Heart right ventricle (tissue), 16 donors: ENCODE measurements at regions not wholly inside any gene's neighbourhood (a gene's known extent, or its start where the extent isn't known, plus 50 kb on each side); places are given as distances from the start of the nearest gene placed in this dataset.

ENCODE experiments used
- ATAC-seq, 8 donors: fragments of 200-7000 bp; cut with Tn5 transposase; one replicate each; pipeline ENCODE4 v1.9.1; 2020; ENCODE audit warnings: mild to moderate bottlenecking in 8 of 8, moderate library complexity in 8 of 8, moderate number of reproducible peaks in 1 of 8
- DNase-seq, 2 donors: peaks; one replicate each; pipeline ENCODE4 v3.0.0-alpha.2; 2020
- H3K27ac ChIP-seq, 10 donors: fragments of 200-600 bp; sonication (generic) in 2 of 10; one replicate each; pipeline versions ENCODE4 v1.5.0 to v1.8.0; 2020 to 2022; ENCODE audit warnings: mild to moderate bottlenecking in 3 of 10
- H3K27me3 ChIP-seq, 7 donors: fragments of 200-600 bp; one replicate each; pipeline ENCODE4 v1.8.0; 2021 to 2022; ENCODE audit warnings: mild to moderate bottlenecking in 2 of 7
- H3K36me3 ChIP-seq, 9 donors: fragments of 200-600 bp; sonication (generic) in 1 of 9; one replicate each; pipeline versions ENCODE4 v1.5.0 to v1.8.0; 2020 to 2022; ENCODE audit warnings: mild to moderate bottlenecking in 2 of 9
- H3K4me1 ChIP-seq, 9 donors: fragments of 200-600 bp; sonication (generic) in 1 of 9; one replicate each; pipeline versions ENCODE4 v1.5.0 to v1.8.0; 2020 to 2022; ENCODE audit warnings: mild to moderate bottlenecking in 4 of 9
- H3K4me3 ChIP-seq, 10 donors: fragments of 200-600 bp; sonication (generic) in 2 of 10; one replicate each; pipeline versions ENCODE4 v1.5.0 to v1.8.0; 2020 to 2022; ENCODE audit warnings: mild to moderate bottlenecking in 7 of 10, moderate library complexity in 2 of 10
- H3K9me3 ChIP-seq, 11 donors: fragments of 200-600 bp in 10 of 11; sonication (generic) in 2 of 11; one replicate each; pipeline versions ENCODE4 v1.5.0 to v1.8.0; 2013 to 2022; ENCODE audit warnings: mild to moderate bottlenecking in 2 of 11, control low read depth in 1 of 11, moderate library complexity in 1 of 11
- CTCF ChIP-seq, 9 donors: fragments of 200-600 bp; sonication (generic) in 2 of 9; IDR thresholded peaks; one replicate each; pipeline versions ENCODE4 v1.5.0 to v1.8.0; 2021 to 2022; ENCODE audit warnings: antibody characterized with exemption in 9 of 9, mild to moderate bottlenecking in 5 of 9, moderate library complexity in 1 of 9
- WGBS, 2 donors: extraction: QIAGEN DNeasy Blood & Tissue Kit; methylation state at CpG; one replicate each; pipeline ENCODE4 v1.1.7; 2013; ENCODE audit warnings: inconsistent platforms in 1 of 2; 5-methylcytosine and 5-hydroxymethylcytosine counted together
- intact Hi-C, 10 donors: fragments of 100-400 bp; cut with DNase I; formaldehyde crosslinking; loops; one replicate each; pipeline versions ENCODE4 v1.11.1 to v1.14.2; 2022
- donor health status: Arrhythmogenic right ventricular cardiomyopathy.
- donor health status: ischemic (EF 13 %, LVEDD 7.1; RV severe dilation, severe dysfunction).
- donor health status: healthy with polysubstance abuse.
- donor health status: DM: no; HTN: yes; CAD: no.
- donor health status: DM: no; HTN: no; CAD: no.
- donor health status: ischemic (EF 25% LVEDD 6.9; RV normal size, moderate dysfunction).
- donor health status: ischemic (EF 25% LVEDD 5.7; RV mildly dilated, moderate dysfunction).
- donor health status: healthy.
- donor health status: DM: yes; HTN: yes; CAD: no.
- donor health status: Ischemic cardiomyopathy.
- donor health status: ischemic (EF 35%, LVEDD 5.7; RV mildly dilated, moderate dysfunction).
- donor health status: nonischemic (EF 11% LVEDD 7.7; RV severe dilation, severe dysfunction).
- donor health status: DM: yes; HTN: yes; CAD: no.
- donor health status: PGD.
- donor health status: ischemic (EF 29% LVEDD 5.4; RV normal size, mild dysfunction).
- donor health status: nonischemic (EF 23%, LVEDD 6.1; RV moderate dilation, normal function).

GRCh38 chr22:49721211-49721763 lies 106.4 kb downstream of the BRD1 start:
- Histone ChIP-seq H3K27ac (no peak overlapping the region), H3K4me3 (no peak overlapping the region), H3K4me1 (peaks cover 0 to 14% (median 5%) of the 10 kb centered on the region in 9 donors), H3K9me3 (no peaks in the 10 kb centered on the region), H3K27me3 (peaks cover 1 to 41% (median 31%) of the 10 kb centered on the region in 7 donors), H3K36me3 (no peaks in the 10 kb centered on the region)
- intact Hi-C loops = loop anchor here in 3 of 10 donors (5.0 to 10.0 kb wide), 3 partner anchors 64 to 676 kb away; no protein-coding TSS in a partner anchor
- no peak for TF ChIP-seq CTCF (IDR thresholded peaks at IDR 0.05)
- 85 to 87% methylated on average over 15 of the region's 15 CpGs for WGBS, 2 donors
- ATAC-seq = no peak
- no peak for DNase-seq

DNA sequence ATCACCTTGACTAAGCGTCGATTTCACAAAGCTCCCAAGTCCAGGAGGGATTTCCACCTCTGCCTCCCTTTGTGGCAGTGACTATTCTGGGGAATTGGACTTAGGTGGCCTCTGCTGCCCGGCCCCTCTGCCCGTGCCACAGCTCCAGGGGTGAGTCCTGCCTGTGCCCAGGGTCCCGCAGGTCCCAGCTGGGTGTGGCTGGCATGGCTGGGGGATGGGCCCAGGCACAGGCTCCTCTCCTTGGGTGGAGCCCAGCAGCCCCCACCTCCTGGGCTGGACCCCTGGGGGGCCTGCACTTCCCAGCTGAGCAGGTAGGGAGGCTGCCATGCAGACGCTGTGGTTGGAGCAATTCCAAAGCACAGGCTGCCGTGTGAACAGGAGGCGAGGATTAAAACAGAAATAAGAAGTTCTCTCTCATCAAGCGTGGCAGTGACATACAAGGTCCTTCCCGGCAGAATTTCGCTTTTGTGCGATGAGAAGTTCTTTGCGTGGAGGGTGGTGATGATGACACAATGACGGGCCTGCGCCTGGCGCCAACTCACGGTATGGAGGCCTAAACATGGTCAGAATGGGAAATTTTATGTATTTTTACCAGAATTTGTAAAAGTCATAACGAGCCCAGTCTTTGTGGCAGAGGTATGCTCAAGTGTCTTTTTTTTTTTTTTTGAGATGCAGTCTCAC lies 107.3 kb downstream of the BRD1 start:
- WGBS, 2 donors = 77 to 79% methylated on average over 18 of the region's 18 CpGs
- peaks cover 0 to 14% (median 5%) of the 10 kb centered on the region in 9 donors for H3K4me1 ChIP-seq
- intact Hi-C loops = loop anchor here in 3 of 10 donors (5.0 to 10.0 kb wide), 3 partner anchors 63 to 676 kb away; no protein-coding TSS in a partner anchor
- no peak for TF ChIP-seq CTCF (IDR thresholded peaks at IDR 0.05)
- no peak overlapping the region for H3K27ac ChIP-seq
- ATAC-seq (no peak), DNase-seq (no peak)
- H3K27me3 ChIP-seq = peaks cover 0 to 33% (median 22%) of the 10 kb centered on the region in 7 donors
- H3K4me3 ChIP-seq = no peak overlapping the region
- no peaks in the 10 kb centered on the region for H3K9me3 ChIP-seq
- H3K36me3 ChIP-seq = no peaks in the 10 kb centered on the region

GRCh38 chr22:49719046-49719445 lies 108.6 kb downstream of the BRD1 start:
- 75 to 82% methylated on average over 10 of the region's 10 CpGs for WGBS, 2 donors
- no peak overlapping the region for H3K27ac ChIP-seq
- intact Hi-C loops = no loop called here
- ATAC-seq (no peak), DNase-seq (no peak)
- peaks cover 0 to 26% (median 9%) of the 10 kb centered on the region in 7 donors for H3K27me3 ChIP-seq
- H3K36me3 ChIP-seq = no peaks in the 10 kb centered on the region
- no peaks in the 10 kb centered on the region for H3K9me3 ChIP-seq
- TF ChIP-seq CTCF (IDR thresholded peaks at IDR 0.05) = no peak
- H3K4me1 ChIP-seq = peaks cover 0 to 3% (median 0%) of the 10 kb centered on the region in 9 donors
- H3K4me3 ChIP-seq = no peak overlapping the region

DNA sequence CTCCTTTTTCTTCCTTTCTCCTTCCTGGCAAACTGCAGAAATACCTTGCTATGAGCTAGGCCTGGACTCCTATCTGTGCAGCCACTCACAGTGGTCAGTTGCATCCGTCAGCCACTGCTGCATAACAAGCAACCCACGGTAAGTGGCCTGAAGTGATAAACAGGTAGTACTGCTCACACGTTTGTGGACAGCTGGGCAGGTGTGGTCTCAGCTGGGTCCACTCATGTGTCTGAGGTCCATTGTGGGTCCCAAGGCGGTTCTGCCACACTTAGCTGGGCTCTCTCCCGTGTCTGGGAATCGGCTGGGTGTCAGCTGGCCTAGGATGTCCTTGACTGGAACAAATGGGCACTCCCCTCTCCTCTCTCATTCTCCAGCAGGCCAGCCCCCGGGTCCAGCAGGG lies 109.3 kb downstream of the BRD1 start:
- ATAC-seq = no peak
- peaks cover 0 to 26% (median 6%) of the 10 kb centered on the region in 7 donors for H3K27me3 ChIP-seq
- H3K27ac ChIP-seq = no peak overlapping the region
- 78 to 82% methylated on average over 7 of the region's 7 CpGs for WGBS, 2 donors
- H3K4me1 ChIP-seq = no peaks in the 10 kb centered on the region
- no peak overlapping the region for H3K4me3 ChIP-seq
- H3K36me3 ChIP-seq = no peaks in the 10 kb centered on the region
- H3K9me3 ChIP-seq = no peaks in the 10 kb centered on the region
- intact Hi-C loops = no loop called here
- DNase-seq = no peak
- TF ChIP-seq CTCF (IDR thresholded peaks at IDR 0.05) = no peak
